Spleen (tissue), 7 donors: ENCODE measurements at regions not wholly inside any gene's neighbourhood (a gene's known extent, or its start where the extent isn't known, plus 50 kb on each side); places are given as distances from the start of the nearest gene placed in this dataset.

Experiments used
- POLR2A ChIP-seq, 3 donors: fragments of 450-650 bp; IDR thresholded peaks; one replicate each; pipeline ENCODE4 v1.5.1; 2017; ENCODE audit warnings: antibody characterized with exemption in 3 of 3, mild to moderate bottlenecking in 1 of 3
- POLR2AphosphoS5 ChIP-seq, 3 donors: sonication (generic); formaldehyde crosslinking; IDR thresholded peaks; one replicate each; pipeline ENCODE4 v1.5.1; 2017; ENCODE audit warnings: antibody characterized with exemption in 3 of 3
- TF ChIP-seq, protein P1 (sequence below), 11 experiments: fragments of 200-600 bp in 7 of 11; fragments of 450-650 bp in 4 of 11; sonication (generic) in 4 of 11; IDR thresholded peaks in 8 of 11; conservative IDR thresholded peaks in 3 of 11; 1 replicate in 7 of 11; 2 replicates in 4 of 11; pipeline versions ENCODE4 v1.4.0 to v1.8.0; 2016 to 2021; ENCODE audit warnings: antibody characterized with exemption in 11 of 11, inconsistent platforms in 4 of 11, mild to moderate bottlenecking in 1 of 11
- donor health status: DM: no; HTN: no; CAD: no; lungs with moderate emphysema.
- donor health status: DM: no; HTN: no; CAD: no.
- donor health status: DM: no; HTN: no; CAD: no.

- TF ChIP-seq, protein P1, sequence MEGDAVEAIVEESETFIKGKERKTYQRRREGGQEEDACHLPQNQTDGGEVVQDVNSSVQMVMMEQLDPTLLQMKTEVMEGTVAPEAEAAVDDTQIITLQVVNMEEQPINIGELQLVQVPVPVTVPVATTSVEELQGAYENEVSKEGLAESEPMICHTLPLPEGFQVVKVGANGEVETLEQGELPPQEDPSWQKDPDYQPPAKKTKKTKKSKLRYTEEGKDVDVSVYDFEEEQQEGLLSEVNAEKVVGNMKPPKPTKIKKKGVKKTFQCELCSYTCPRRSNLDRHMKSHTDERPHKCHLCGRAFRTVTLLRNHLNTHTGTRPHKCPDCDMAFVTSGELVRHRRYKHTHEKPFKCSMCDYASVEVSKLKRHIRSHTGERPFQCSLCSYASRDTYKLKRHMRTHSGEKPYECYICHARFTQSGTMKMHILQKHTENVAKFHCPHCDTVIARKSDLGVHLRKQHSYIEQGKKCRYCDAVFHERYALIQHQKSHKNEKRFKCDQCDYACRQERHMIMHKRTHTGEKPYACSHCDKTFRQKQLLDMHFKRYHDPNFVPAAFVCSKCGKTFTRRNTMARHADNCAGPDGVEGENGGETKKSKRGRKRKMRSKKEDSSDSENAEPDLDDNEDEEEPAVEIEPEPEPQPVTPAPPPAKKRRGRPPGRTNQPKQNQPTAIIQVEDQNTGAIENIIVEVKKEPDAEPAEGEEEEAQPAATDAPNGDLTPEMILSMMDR (IDR thresholded peaks at IDR 0.05 in 8 of 11, conservative IDR thresholded peaks at IDR 0.05 in 3 of 11): no peak
- TF ChIP-seq POLR2A (IDR thresholded peaks at IDR 0.05) (no peak), POLR2AphosphoS5 (IDR thresholded peaks at IDR 0.05) (no peak)
Observed at GRCh38 chr5:125276096-125276495, 529.7 kb upstream of the ZNF608 start.
